ENCODE measurements at regions not wholly inside any gene's neighbourhood (a gene's known extent, or its start where the extent isn't known, plus 50 kb on each side); places are given as distances from the start of the nearest gene placed in this dataset.

- Histone ChIP-seq H3K27me3 (replicated peaks; ENCODE audit: insufficient read depth, low read length) (no peaks in the 10 kb centered on the region), H3K79me2 (ENCODE audit: low read length) (no peaks in the 10 kb centered on the region), H3K4me3 (ENCODE audit: low read length) (no peak overlapping the region), H3K9ac (ENCODE audit: low read length) (no peak overlapping the region), H4K20me1 (ENCODE audit: insufficient read depth, low read length) (no peaks in the 10 kb centered on the region), H3K4me2 (ENCODE audit: low read depth, low read length) (no peak overlapping the region), H2AFZ (ENCODE audit: low read length) (no peak overlapping the region), H3K4me1 (ENCODE audit: low read length) (no peaks in the 10 kb centered on the region), H3F3A (ENCODE audit: insufficient read depth, low read length) (no peaks in the 10 kb centered on the region), H3K9me3 (replicated peaks; ENCODE audit: insufficient read depth, low read length) (no peaks in the 10 kb centered on the region), H3K9me2 (replicated peaks; ENCODE audit: insufficient read depth, low read length) (no peaks in the 10 kb centered on the region), H3K36me3 (replicated peaks; ENCODE audit: insufficient read depth, low read length) (no peaks in the 10 kb centered on the region), H3K27ac (ENCODE audit: low read length) (no peak overlapping the region)
- no peak for TF ChIP-seq CTCF (IDR thresholded peaks at IDR 0.05; ENCODE audit: low read length)
- TF ChIP-seq EZH2 (optimal IDR thresholded peaks at IDR 0.05; ENCODE audit: low read depth, low read length) = no peak
- no peak for TF ChIP-seq EZH2phosphoT487 (IDR thresholded peaks at IDR 0.05; ENCODE audit: low read length)
- DNase-seq = no peak
Observed at GRCh38 chr11:32028201-32028600, 62.7 kb upstream of the RCN1 start.

- H3K9me3 ChIP-seq (replicated peaks; ENCODE audit: insufficient read depth, low read length) = no peaks in the 10 kb centered on the region
Observed at GRCh38 chr11:32026766-32027165, 64.1 kb upstream of the RCN1 start.

GRCh38 chr11:32024948-32025347, 65.9 kb upstream of the RCN1 start:
- no peaks in the 10 kb centered on the region for H3K36me3 ChIP-seq (replicated peaks; ENCODE audit: insufficient read depth, low read length)
- H3K9ac ChIP-seq (ENCODE audit: low read length) = no peak overlapping the region
- no peak overlapping the region for H2AFZ ChIP-seq (ENCODE audit: low read length)
- H3K4me2 ChIP-seq (ENCODE audit: low read depth, low read length) = no peak overlapping the region
- no peaks in the 10 kb centered on the region for H3K4me1 ChIP-seq (ENCODE audit: low read length)
- no peak for DNase-seq
- H3K79me2 ChIP-seq (ENCODE audit: low read length) = no peaks in the 10 kb centered on the region
- no peaks in the 10 kb centered on the region for H3K9me3 ChIP-seq (replicated peaks; ENCODE audit: insufficient read depth, low read length)
- H3K27ac ChIP-seq (ENCODE audit: low read length) = no peak overlapping the region
- TF ChIP-seq EZH2phosphoT487 (IDR thresholded peaks at IDR 0.05; ENCODE audit: low read length) (no peak), CTCF (IDR thresholded peaks at IDR 0.05; ENCODE audit: low read length) (no peak)
- H3K4me3 ChIP-seq (ENCODE audit: low read length) = no peak overlapping the region
- no peaks in the 10 kb centered on the region for H3K9me2 ChIP-seq (replicated peaks; ENCODE audit: insufficient read depth, low read length)
- no peaks in the 10 kb centered on the region for H4K20me1 ChIP-seq (ENCODE audit: insufficient read depth, low read length)
- H3K27me3 ChIP-seq (replicated peaks; ENCODE audit: insufficient read depth, low read length) = no peaks in the 10 kb centered on the region
- no peaks in the 10 kb centered on the region for H3F3A ChIP-seq (ENCODE audit: insufficient read depth, low read length)

More at GRCh38 chr11:32026766-32027165, 64.1 kb upstream of the RCN1 start:
- H3K36me3 ChIP-seq (replicated peaks; ENCODE audit: insufficient read depth, low read length) = no peaks in the 10 kb centered on the region
- H4K20me1 ChIP-seq (ENCODE audit: insufficient read depth, low read length) = no peaks in the 10 kb centered on the region
- no peaks in the 10 kb centered on the region for H3F3A ChIP-seq (ENCODE audit: insufficient read depth, low read length)
- no peak overlapping the region for H3K9ac ChIP-seq (ENCODE audit: low read length)
- H3K79me2 ChIP-seq (ENCODE audit: low read length) = no peaks in the 10 kb centered on the region
- H3K4me2 ChIP-seq (ENCODE audit: low read depth, low read length) = no peak overlapping the region
- no peaks in the 10 kb centered on the region for H3K27me3 ChIP-seq (replicated peaks; ENCODE audit: insufficient read depth, low read length)
- H3K27ac ChIP-seq (ENCODE audit: low read length) = no peak overlapping the region
- no peak for TF ChIP-seq EZH2 (optimal IDR thresholded peaks at IDR 0.05; ENCODE audit: low read depth, low read length)
- TF ChIP-seq EZH2phosphoT487 (IDR thresholded peaks at IDR 0.05; ENCODE audit: low read length) = no peak
- H3K4me1 ChIP-seq (ENCODE audit: low read length) = no peaks in the 10 kb centered on the region
- H3K4me3 ChIP-seq (ENCODE audit: low read length) = no peak overlapping the region
- H2AFZ ChIP-seq (ENCODE audit: low read length) = no peak overlapping the region
- no peak for DNase-seq
- H3K9me2 ChIP-seq (replicated peaks; ENCODE audit: insufficient read depth, low read length) = no peaks in the 10 kb centered on the region

- Histone ChIP-seq H3K36me3 (replicated peaks; ENCODE audit: insufficient read depth, low read length) (no peaks in the 10 kb centered on the region), H3K4me3 (ENCODE audit: low read length) (no peak overlapping the region), H4K20me1 (ENCODE audit: insufficient read depth, low read length) (no peaks in the 10 kb centered on the region), H3K4me1 (ENCODE audit: low read length) (no peaks in the 10 kb centered on the region), H3K9ac (ENCODE audit: low read length) (no peak overlapping the region), H3F3A (ENCODE audit: insufficient read depth, low read length) (no peaks in the 10 kb centered on the region), H3K4me2 (ENCODE audit: low read depth, low read length) (no peak overlapping the region), H3K9me2 (replicated peaks; ENCODE audit: insufficient read depth, low read length) (no peaks in the 10 kb centered on the region), H3K79me2 (ENCODE audit: low read length) (no peaks in the 10 kb centered on the region), H3K27me3 (replicated peaks; ENCODE audit: insufficient read depth, low read length) (no peaks in the 10 kb centered on the region), H3K27ac (ENCODE audit: low read length) (no peak overlapping the region), H3K9me3 (replicated peaks; ENCODE audit: insufficient read depth, low read length) (no peaks in the 10 kb centered on the region), H2AFZ (ENCODE audit: low read length) (no peak overlapping the region)
- DNase-seq = no peak
- TF ChIP-seq CTCF (IDR thresholded peaks at IDR 0.05; ENCODE audit: low read length) (no peak), EZH2 (optimal IDR thresholded peaks at IDR 0.05; ENCODE audit: low read depth, low read length) (no peak), EZH2phosphoT487 (IDR thresholded peaks at IDR 0.05; ENCODE audit: low read length) (no peak)
Observed at GRCh38 chr11:32023370-32024305, 67.2 kb upstream of the RCN1 start.

Data from MM.1S (cell line).